Mesendoderm (in vitro differentiated cells): ENCODE measurements at regions not wholly inside any gene's neighbourhood (a gene's known extent, or its start where the extent isn't known, plus 50 kb on each side); places are given as distances from the start of the nearest gene placed in this dataset.

ENCODE experiments used
- DNase-seq: peaks from one replicate; pipeline ENCODE4 v3.0.0; 2013
- H2AK5ac ChIP-seq: 2 replicates; pipeline ENCODE4 v1.6.1; 2013; ENCODE audit warnings: low read length, inconsistent platforms
- H2BK120ac ChIP-seq: 2 replicates; pipeline ENCODE4 v1.6.1; 2013; ENCODE audit warnings: low read depth, mild to moderate bottlenecking, low read length, moderate library complexity, mixed read lengths
- H2BK15ac ChIP-seq: replicated peaks from 2 replicates; pipeline ENCODE4 v1.6.1; 2013; ENCODE audit warnings: low read depth, mild to moderate bottlenecking, moderate library complexity
- H2BK5ac ChIP-seq: 2 replicates; pipeline ENCODE4 v1.6.1; 2013; ENCODE audit warnings: low read length, inconsistent platforms
- H3K18ac ChIP-seq: 2 replicates; pipeline ENCODE4 v1.6.1; 2013; ENCODE audit warnings: mild to moderate bottlenecking, low read length, mixed read lengths
- H3K23ac ChIP-seq: one replicate; pipeline ENCODE4 v1.6.1; 2013; ENCODE audit warnings: low read length
- H3K27ac ChIP-seq: 2 replicates; pipeline ENCODE4 v1.5.1; 2013; ENCODE audit warnings: low read depth, mild to moderate bottlenecking, inconsistent platforms, low read length, moderate library complexity
- H3K27me3 ChIP-seq: 2 replicates; pipeline ENCODE4 v1.6.1; 2013; ENCODE audit warnings: low read length, control low read depth, mild to moderate bottlenecking, inconsistent platforms; ENCODE audit not compliant: insufficient read depth, poor library complexity
- H3K36me3 ChIP-seq: 2 replicates; pipeline ENCODE4 v1.6.1; 2013; ENCODE audit warnings: low read length, inconsistent platforms; ENCODE audit not compliant: control insufficient read depth, insufficient read depth
- H3K4ac ChIP-seq: one replicate; pipeline ENCODE4 v1.6.1; 2013; ENCODE audit warnings: low read depth, mild to moderate bottlenecking, low read length, moderate library complexity
- H3K4me1 ChIP-seq: 2 replicates; pipeline ENCODE4 v1.6.1; 2013; ENCODE audit warnings: low read depth, low read length, inconsistent platforms; ENCODE audit not compliant: control insufficient read depth
- H3K4me2 ChIP-seq: 2 replicates; pipeline ENCODE4 v1.6.1; 2013; ENCODE audit warnings: low read length
- H3K4me3 ChIP-seq: 2 replicates; pipeline ENCODE4 v1.5.1; 2013; ENCODE audit warnings: mild to moderate bottlenecking, low read length
- H3K56ac ChIP-seq: one replicate; pipeline ENCODE4 v1.6.1; 2013; ENCODE audit warnings: low read length
- H3K79me1 ChIP-seq: 2 replicates; pipeline ENCODE4 v1.6.1; 2013; ENCODE audit warnings: low read length, inconsistent platforms
- H3K79me2 ChIP-seq: 2 replicates; pipeline ENCODE4 v1.6.1; 2013; ENCODE audit warnings: mild to moderate bottlenecking, low read length; ENCODE audit not compliant: control insufficient read depth, insufficient read depth
- H3K9ac ChIP-seq: 2 replicates; pipeline ENCODE4 v1.6.1; 2013; ENCODE audit warnings: low read length, inconsistent platforms
- H4K5ac ChIP-seq: one replicate; pipeline ENCODE4 v1.6.1; 2013; ENCODE audit warnings: low read length
- H4K8ac ChIP-seq: one replicate; pipeline ENCODE4 v1.6.1; 2013; ENCODE audit warnings: low read depth, mild to moderate bottlenecking, control low read depth, low read length, moderate library complexity
- WGBS: extraction: QIAGEN DNeasy Blood & Tissue Kit; methylation state at CpG from one replicate; pipeline ENCODE4 v1.1.7; 2013; ENCODE audit warnings: low lambda C conversion rate, missing lambda C conversion rate; ENCODE audit not compliant: insufficient coverage; ENCODE audit errors: extremely low coverage; 5-methylcytosine and 5-hydroxymethylcytosine counted together

- Histone ChIP-seq H3K4me1 (no peaks in the 10 kb centered on the region), H2BK15ac (no peak overlapping the region), H3K23ac (no peak overlapping the region), H3K4ac (no peak overlapping the region), H3K79me2 (no peaks in the 10 kb centered on the region), H2BK120ac (no peak overlapping the region), H3K18ac (no peak overlapping the region), H4K5ac (no peak overlapping the region), H3K27me3 (no peaks in the 10 kb centered on the region), H3K27ac (no peak overlapping the region), H3K4me2 (no peak overlapping the region), H3K56ac (no peak overlapping the region), H3K79me1 (no peaks in the 10 kb centered on the region), H3K36me3 (no peaks in the 10 kb centered on the region), H4K8ac (no peak overlapping the region), H2AK5ac (no peak overlapping the region), H3K4me3 (no peak overlapping the region), H2BK5ac (no peak overlapping the region), H3K9ac (no peak overlapping the region)
- WGBS, result no CpG with 5 or more reads among the region's 4 CpGs
- DNase-seq, result peak; percentile 10
Measured at GRCh38 chr4:124386163-124386562, 326.4 kb downstream of the ANKRD50 start.

- H2BK120ac ChIP-seq, result no peak overlapping the region
- no peak overlapping the region for H2BK15ac ChIP-seq
- H3K23ac ChIP-seq, result no peak overlapping the region
- no peak overlapping the region for H3K4ac ChIP-seq
- DNase-seq, result no peak
- H4K5ac ChIP-seq, result no peak overlapping the region
- no peak overlapping the region for H2BK5ac ChIP-seq
- no peak overlapping the region for H4K8ac ChIP-seq
- H3K27ac ChIP-seq, result no peak overlapping the region
- H3K9ac ChIP-seq, result no peak overlapping the region
- no peak overlapping the region for H2AK5ac ChIP-seq
- no peaks in the 10 kb centered on the region for H3K79me1 ChIP-seq
- no peak overlapping the region for H3K56ac ChIP-seq
- H3K4me2 ChIP-seq, result no peak overlapping the region
- no CpG with 5 or more reads among the region's 6 CpGs for WGBS
- H3K79me2 ChIP-seq, result no peaks in the 10 kb centered on the region
- no peaks in the 10 kb centered on the region for H3K36me3 ChIP-seq
- H3K18ac ChIP-seq, result no peak overlapping the region
- H3K27me3 ChIP-seq, result no peaks in the 10 kb centered on the region
- no peaks in the 10 kb centered on the region for H3K4me1 ChIP-seq
- H3K4me3 ChIP-seq, result no peak overlapping the region
Measured at GRCh38 chr4:124386648-124387047, 325.9 kb downstream of the ANKRD50 start.

- no peak overlapping the region for H3K56ac ChIP-seq
- H3K79me1 ChIP-seq, result no peaks in the 10 kb centered on the region
- no peak overlapping the region for H2BK15ac ChIP-seq
- H2BK5ac ChIP-seq, result no peak overlapping the region
- H3K27ac ChIP-seq, result no peak overlapping the region
- H2AK5ac ChIP-seq, result no peak overlapping the region
- no peak overlapping the region for H3K4me2 ChIP-seq
- H4K8ac ChIP-seq, result no peak overlapping the region
- H4K5ac ChIP-seq, result no peak overlapping the region
- H3K27me3 ChIP-seq, result no peaks in the 10 kb centered on the region
- DNase-seq, result no peak
- H3K4me3 ChIP-seq, result no peak overlapping the region
- H3K4ac ChIP-seq, result no peak overlapping the region
- no peak overlapping the region for H2BK120ac ChIP-seq
- H3K23ac ChIP-seq, result no peak overlapping the region
- H3K79me2 ChIP-seq, result no peaks in the 10 kb centered on the region
- H3K4me1 ChIP-seq, result no peaks in the 10 kb centered on the region
- no CpG with 5 or more reads among the region's 1 CpG for WGBS
- H3K9ac ChIP-seq, result no peak overlapping the region
- no peak overlapping the region for H3K18ac ChIP-seq
- no peaks in the 10 kb centered on the region for H3K36me3 ChIP-seq
Measured at GRCh38 chr4:124389591-124389990, 322.9 kb downstream of the ANKRD50 start.

GRCh38 chr4:124390861-124391260 is 321.7 kb downstream of the ANKRD50 start:
- H4K5ac ChIP-seq, result no peak overlapping the region
- WGBS, result no CpG with 5 or more reads among the region's 4 CpGs
- H3K4me1 ChIP-seq, result no peaks in the 10 kb centered on the region
- H3K79me1 ChIP-seq, result no peaks in the 10 kb centered on the region
- no peak overlapping the region for H3K4ac ChIP-seq
- H3K27ac ChIP-seq, result no peak overlapping the region
- H3K79me2 ChIP-seq, result no peaks in the 10 kb centered on the region
- H3K9ac ChIP-seq, result no peak overlapping the region
- no peak overlapping the region for H3K4me3 ChIP-seq
- H3K56ac ChIP-seq, result no peak overlapping the region
- DNase-seq, result no peak
- H3K36me3 ChIP-seq, result no peaks in the 10 kb centered on the region
- H3K4me2 ChIP-seq, result no peak overlapping the region
- no peak overlapping the region for H3K23ac ChIP-seq
- H2BK15ac ChIP-seq, result no peak overlapping the region
- no peak overlapping the region for H3K18ac ChIP-seq
- no peaks in the 10 kb centered on the region for H3K27me3 ChIP-seq
- H4K8ac ChIP-seq, result no peak overlapping the region
- no peak overlapping the region for H2AK5ac ChIP-seq
- H2BK5ac ChIP-seq, result no peak overlapping the region
- H2BK120ac ChIP-seq, result no peak overlapping the region

GRCh38 chr4:124396333-124396732 is 316.2 kb downstream of the ANKRD50 start:
- no peak for DNase-seq
- Histone ChIP-seq H4K8ac (no peak overlapping the region), H3K4me2 (no peak overlapping the region), H3K27me3 (no peaks in the 10 kb centered on the region), H2BK5ac (no peak overlapping the region), H4K5ac (no peak overlapping the region), H3K4ac (no peak overlapping the region), H2AK5ac (no peak overlapping the region), H3K27ac (no peak overlapping the region), H3K56ac (no peak overlapping the region), H3K23ac (no peak overlapping the region), H3K4me3 (no peak overlapping the region), H3K4me1 (no peaks in the 10 kb centered on the region), H3K9ac (no peak overlapping the region), H3K18ac (no peak overlapping the region), H3K36me3 (no peaks in the 10 kb centered on the region), H2BK15ac (no peak overlapping the region), H3K79me1 (no peaks in the 10 kb centered on the region), H2BK120ac (no peak overlapping the region), H3K79me2 (no peaks in the 10 kb centered on the region)
- no CpG with 5 or more reads among the region's 3 CpGs for WGBS

GRCh38 chr4:124401606-124402005 is 310.9 kb downstream of the ANKRD50 start:
- no CpG with 5 or more reads among the region's 3 CpGs for WGBS
- no peaks in the 10 kb centered on the region for H3K27me3 ChIP-seq
- H3K9ac ChIP-seq, result no peak overlapping the region
- no peaks in the 10 kb centered on the region for H3K36me3 ChIP-seq
- H2BK120ac ChIP-seq, result no peak overlapping the region
- no peak overlapping the region for H2BK5ac ChIP-seq
- H3K4me1 ChIP-seq, result no peaks in the 10 kb centered on the region
- H3K56ac ChIP-seq, result no peak overlapping the region
- no peak overlapping the region for H3K23ac ChIP-seq
- no peak for DNase-seq
- H4K8ac ChIP-seq, result no peak overlapping the region
- H2BK15ac ChIP-seq, result no peak overlapping the region
- H4K5ac ChIP-seq, result no peak overlapping the region
- H3K18ac ChIP-seq, result no peak overlapping the region
- no peaks in the 10 kb centered on the region for H3K79me2 ChIP-seq
- H3K4me2 ChIP-seq, result no peak overlapping the region
- H2AK5ac ChIP-seq, result no peak overlapping the region
- H3K79me1 ChIP-seq, result no peaks in the 10 kb centered on the region
- H3K4me3 ChIP-seq, result no peak overlapping the region
- no peak overlapping the region for H3K27ac ChIP-seq
- H3K4ac ChIP-seq, result no peak overlapping the region
